GM21528 (cell line): ENCODE measurements at regions not wholly inside any gene's neighbourhood (a gene's known extent, or its start where the extent isn't known, plus 50 kb on each side); places are given as distances from the start of the nearest gene placed in this dataset.

Experiments
- ATAC-seq: cut with Tn5 transposase; IDR thresholded peaks from one replicate; pipeline ENCODE4 v1.9.1; 2021; ENCODE audit warnings: mild to moderate bottlenecking, moderate library complexity; ENCODE audit not compliant: unreplicated experiment, low FRiP score

GRCh38 chr6:165091121-165091785 lies 218.2 kb downstream of the C6orf118 start:
- ATAC-seq = no peak

DNA sequence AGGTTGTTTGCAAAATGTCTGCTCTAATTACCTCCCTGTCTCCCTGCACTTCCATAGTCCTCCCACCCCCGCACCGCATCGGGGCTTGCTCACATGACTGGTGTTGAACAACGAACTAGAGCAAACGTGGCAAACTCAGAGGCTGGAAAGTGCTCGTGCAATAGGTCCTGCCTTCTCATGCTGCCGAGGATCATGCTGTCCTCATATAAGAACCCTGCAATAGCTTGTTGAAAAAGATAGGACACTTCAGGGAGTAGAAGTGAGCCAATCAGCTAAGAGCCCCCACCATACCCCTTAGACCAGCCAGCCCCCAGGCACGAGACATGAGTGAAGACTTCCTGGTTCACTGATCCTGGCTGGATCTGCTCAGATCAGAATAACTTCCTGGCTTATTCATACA lies 219.2 kb downstream of the C6orf118 start:
- ATAC-seq = no peak

- ATAC-seq = no peak
These were observed 222.6 kb downstream of the C6orf118 start for GRCh38 chr6:165086814-165087213.

GRCh38 chr6:165082636-165083035 lies 226.8 kb downstream of the C6orf118 start:
- ATAC-seq = no peak

- no peak for ATAC-seq
These were observed 227.4 kb downstream of the C6orf118 start for GRCh38 chr6:165081944-165082532.

GRCh38 chr6:165077876-165078275 lies 231.5 kb downstream of the C6orf118 start:
- no peak for ATAC-seq

DNA sequence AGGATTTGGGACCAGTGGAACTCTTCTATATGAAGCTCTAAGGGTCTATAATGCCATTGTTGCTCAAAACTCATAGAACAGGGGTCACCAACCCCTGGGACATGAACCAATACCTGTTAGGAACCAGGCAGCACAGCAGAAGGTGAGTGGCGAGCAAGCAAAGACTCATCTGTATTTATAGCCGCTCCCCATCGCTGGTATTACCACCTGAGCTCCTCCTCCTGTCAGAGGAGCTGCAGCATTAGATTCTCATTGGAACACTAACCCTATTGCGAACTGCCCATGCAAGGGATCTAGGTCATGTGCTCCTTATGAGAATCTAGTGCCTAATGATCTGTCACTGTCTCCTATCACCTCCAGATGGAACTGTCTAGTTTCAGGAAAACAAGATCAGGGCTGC lies 237.5 kb downstream of the C6orf118 start:
- no peak for ATAC-seq

DNA sequence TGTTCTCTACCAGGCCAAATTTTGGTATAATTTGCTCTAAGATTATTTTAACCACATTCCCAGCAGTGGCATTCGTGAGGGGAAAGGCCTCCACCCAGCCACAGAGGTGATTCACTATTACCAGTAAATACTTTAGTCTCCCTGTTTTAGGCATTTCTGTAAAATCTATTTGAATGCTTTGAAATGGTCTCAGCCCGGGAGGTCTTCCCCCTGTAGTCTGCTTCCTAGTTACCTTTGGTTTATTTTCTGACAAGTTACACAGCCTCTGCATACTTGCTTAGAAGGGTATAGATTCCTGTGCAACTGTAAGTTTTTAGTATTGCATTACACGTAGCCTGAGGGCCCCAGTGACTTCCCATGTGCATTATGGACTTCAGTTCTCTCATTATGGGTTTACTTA lies 248.7 kb downstream of the C6orf118 start:
- ATAC-seq = no peak

DNA sequence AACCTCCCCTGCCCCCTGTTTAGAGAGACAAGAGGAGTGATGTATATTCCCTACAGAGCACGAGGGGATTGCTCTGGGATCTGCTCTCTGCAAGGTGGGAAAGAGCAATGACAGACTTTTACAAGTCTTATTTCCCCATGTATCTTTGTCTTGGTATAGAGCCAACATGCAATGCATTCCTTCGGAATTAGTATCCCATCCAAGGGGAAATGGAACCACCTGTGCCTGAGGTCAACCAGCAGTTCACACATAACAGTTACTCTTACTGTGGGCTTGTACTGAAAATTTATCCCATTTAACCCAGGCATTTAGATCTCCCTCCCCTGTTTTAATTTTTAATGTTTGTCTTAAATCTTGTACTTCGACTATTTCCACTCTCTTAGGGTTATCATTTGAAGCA lies 250.4 kb downstream of the C6orf118 start:
- ATAC-seq = no peak

- ATAC-seq = no peak
These were observed 253.1 kb downstream of the C6orf118 start for GRCh38 chr6:165056292-165056691.

DNA sequence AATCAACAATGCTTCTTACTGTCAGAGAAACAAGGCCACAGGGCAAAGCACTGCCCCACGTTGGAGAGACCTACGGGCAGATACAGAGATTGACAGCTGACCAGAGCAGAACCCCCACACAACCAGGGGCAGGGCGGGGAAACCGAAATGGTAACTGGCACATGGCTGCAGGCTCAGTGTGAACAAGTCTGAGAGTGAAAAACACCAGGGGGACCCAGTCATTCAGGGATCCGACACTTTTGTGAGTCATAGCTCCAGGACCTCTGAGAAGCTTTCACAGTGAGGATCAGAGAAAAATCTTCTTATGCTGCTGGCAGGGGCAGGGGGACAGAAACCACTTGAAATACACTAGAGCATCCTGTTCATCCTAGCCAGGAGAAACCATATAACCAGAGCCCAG lies 254.2 kb downstream of the C6orf118 start:
- ATAC-seq = no peak

- no peak for ATAC-seq
These were observed 256.6 kb downstream of the C6orf118 start for GRCh38 chr6:165052561-165053480.

GRCh38 chr6:165049362-165049761 lies 260.0 kb downstream of the C6orf118 start:
- no peak for ATAC-seq

DNA sequence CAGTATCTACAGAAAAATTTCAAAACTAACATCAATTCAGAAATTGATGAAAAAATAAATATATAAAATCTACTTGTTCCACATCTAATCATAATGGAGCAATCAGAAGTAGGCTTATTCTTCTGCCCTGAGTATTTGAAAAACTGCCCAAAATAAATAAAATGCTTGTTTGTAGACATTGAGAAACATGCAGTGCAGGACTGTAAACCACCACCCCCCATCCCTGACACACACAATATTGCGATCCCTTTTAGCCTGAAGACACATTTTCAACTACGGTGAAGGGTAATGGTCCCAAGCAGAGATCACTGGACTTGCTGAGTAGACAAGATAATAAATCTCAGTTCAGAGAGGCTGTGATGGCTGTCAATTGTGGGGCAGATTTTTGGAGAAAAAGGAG lies 261.5 kb downstream of the C6orf118 start:
- no peak for ATAC-seq

DNA sequence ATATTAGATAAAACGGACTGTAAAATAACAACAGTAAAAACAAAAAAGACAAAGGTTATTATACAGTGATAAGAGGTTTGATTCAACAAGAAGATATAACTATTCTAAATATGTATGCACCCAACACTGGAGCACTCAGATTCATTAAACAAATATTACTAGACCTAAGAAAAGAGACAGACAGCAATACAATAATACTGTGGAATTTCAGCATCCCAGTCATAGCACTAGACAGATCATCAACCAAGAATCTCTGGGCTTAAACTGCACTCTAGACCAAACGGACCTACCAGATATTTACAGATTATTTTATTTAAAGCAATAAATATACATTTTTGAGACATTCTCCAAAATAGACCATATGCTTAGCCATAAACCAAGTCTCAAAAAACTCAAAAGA lies 263.8 kb downstream of the C6orf118 start:
- no peak for ATAC-seq

- no peak for ATAC-seq
These were observed 266.5 kb downstream of the C6orf118 start for GRCh38 chr6:165042912-165043311.

DNA sequence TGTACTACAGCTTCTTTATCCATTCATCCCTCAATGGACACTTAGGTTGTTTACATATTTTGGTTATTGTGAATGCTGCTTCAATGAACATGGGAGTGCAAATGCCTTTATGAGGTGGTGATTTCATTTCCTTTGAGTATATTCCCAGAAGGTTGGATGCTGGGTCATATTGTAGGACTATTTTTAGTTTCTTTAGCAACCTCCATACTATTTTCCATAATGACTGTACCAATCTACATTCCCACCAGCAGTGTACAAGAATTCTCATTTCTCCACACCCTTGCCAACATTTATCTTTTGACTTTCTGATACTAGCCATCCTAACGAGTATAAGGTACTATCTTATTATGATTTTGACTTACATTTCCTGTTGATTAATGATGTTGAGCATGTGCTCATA lies 269.0 kb downstream of the C6orf118 start:
- no peak for ATAC-seq

DNA sequence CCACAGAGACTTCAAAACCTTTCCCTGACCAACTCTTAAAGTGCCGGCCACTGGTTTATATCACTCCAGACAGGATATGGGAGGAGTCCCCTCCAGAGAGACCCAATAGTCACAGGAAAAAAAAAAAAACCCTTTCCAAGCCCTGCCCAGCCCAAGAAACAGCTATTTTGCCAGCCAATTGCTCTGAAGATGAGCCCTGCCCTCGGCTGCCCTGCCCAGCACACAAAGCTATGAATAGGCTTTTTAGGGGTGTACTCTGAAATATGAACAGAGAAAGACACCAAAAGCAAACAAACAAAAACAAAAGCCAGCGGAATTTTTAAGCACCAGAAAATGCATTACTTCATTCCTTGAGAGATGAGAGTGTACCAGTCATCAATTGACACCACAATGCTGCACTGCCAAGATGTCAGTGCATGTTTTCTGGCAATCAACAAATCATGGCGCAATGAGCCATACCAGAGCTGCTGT lies 275.1 kb downstream of the C6orf118 start:
- no peak for ATAC-seq

GRCh38 chr6:165031502-165031901 lies 277.9 kb downstream of the C6orf118 start:
- ATAC-seq = no peak

GRCh38 chr6:165025040-165025439 lies 284.4 kb downstream of the C6orf118 start:
- ATAC-seq = no peak

- ATAC-seq = no peak
These were observed 289.7 kb downstream of the C6orf118 start for GRCh38 chr6:165019681-165020080.
